A549 (cell line): ENCODE measurements at regions not wholly inside any gene's neighbourhood (a gene's known extent, or its start where the extent isn't known, plus 50 kb on each side); places are given as distances from the start of the nearest gene placed in this dataset.

Experiments
- EP300 ChIP-seq, 2 experiments: fragments of >200 bp; sonication (Bioruptor Twin); formaldehyde crosslinking; IDR thresholded peaks; 2 replicates in 1 of 2; 3 replicates in 1 of 2; pipeline ENCODE4 v1.6.1; 2016 to 2017
- POLR2A ChIP-seq: IDR thresholded peaks from 2 replicates; pipeline ENCODE4 v1.6.1; 2012; ENCODE audit warnings: mild to moderate bottlenecking, low read length
- RARB ChIP-seq: fragments of 250-450 bp; sonication (Bioruptor Pico); IDR thresholded peaks from 2 replicates; pipeline ENCODE4 v1.8.0; 2021; ENCODE audit warnings: mild to moderate bottlenecking, moderate library complexity
- RFX5 ChIP-seq: fragments of 450-650 bp; IDR thresholded peaks from 2 replicates; pipeline ENCODE4 v1.7.1; 2014; ENCODE audit warnings: antibody characterized with exemption, mild to moderate bottlenecking, moderate library complexity
- TF ChIP-seq, protein P1 (sequence below): fragments of >200 bp; sonication (Bioruptor Twin); formaldehyde crosslinking; IDR thresholded peaks from 3 replicates; pipeline ENCODE4 v1.5.1; 2016
- TF ChIP-seq, protein P2 (sequence below): fragments of >200 bp; sonication (Bioruptor Twin); formaldehyde crosslinking; IDR thresholded peaks from 3 replicates; pipeline ENCODE4 v1.6.1; 2016
- TF ChIP-seq, protein P3 (sequence below): IDR thresholded peaks from 2 replicates; pipeline ENCODE4 v1.6.1; 2012

DNA sequence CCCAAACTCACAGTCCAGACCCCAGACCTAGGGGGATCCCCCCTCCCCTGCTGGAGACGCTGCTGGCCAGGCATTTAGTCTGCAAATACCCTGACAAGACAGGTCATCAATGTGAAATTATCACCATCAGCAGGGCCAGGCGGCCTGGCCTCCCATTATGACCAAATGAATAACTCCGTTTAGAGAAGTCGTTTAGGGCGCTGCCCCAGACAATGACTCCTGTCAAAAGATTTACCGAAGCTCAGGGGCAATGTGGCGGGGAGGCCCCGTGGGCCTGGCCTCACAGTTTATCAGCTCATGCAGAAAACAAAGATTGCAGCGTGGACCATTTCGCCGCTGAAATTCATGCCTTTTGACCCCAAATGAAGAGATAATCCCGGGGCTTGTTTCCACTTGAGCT, 76.5 kb downstream of the HMX1 start:
- TF ChIP-seq, protein P1, sequence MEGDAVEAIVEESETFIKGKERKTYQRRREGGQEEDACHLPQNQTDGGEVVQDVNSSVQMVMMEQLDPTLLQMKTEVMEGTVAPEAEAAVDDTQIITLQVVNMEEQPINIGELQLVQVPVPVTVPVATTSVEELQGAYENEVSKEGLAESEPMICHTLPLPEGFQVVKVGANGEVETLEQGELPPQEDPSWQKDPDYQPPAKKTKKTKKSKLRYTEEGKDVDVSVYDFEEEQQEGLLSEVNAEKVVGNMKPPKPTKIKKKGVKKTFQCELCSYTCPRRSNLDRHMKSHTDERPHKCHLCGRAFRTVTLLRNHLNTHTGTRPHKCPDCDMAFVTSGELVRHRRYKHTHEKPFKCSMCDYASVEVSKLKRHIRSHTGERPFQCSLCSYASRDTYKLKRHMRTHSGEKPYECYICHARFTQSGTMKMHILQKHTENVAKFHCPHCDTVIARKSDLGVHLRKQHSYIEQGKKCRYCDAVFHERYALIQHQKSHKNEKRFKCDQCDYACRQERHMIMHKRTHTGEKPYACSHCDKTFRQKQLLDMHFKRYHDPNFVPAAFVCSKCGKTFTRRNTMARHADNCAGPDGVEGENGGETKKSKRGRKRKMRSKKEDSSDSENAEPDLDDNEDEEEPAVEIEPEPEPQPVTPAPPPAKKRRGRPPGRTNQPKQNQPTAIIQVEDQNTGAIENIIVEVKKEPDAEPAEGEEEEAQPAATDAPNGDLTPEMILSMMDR = no peak
- TF ChIP-seq POLR2A (no peak), RARB (CRISPR knock-in tag) (no peak), EP300 (IDR thresholded peaks at IDR 0.05) (no peak), RFX5 (no peak)
- TF ChIP-seq, protein P2, sequence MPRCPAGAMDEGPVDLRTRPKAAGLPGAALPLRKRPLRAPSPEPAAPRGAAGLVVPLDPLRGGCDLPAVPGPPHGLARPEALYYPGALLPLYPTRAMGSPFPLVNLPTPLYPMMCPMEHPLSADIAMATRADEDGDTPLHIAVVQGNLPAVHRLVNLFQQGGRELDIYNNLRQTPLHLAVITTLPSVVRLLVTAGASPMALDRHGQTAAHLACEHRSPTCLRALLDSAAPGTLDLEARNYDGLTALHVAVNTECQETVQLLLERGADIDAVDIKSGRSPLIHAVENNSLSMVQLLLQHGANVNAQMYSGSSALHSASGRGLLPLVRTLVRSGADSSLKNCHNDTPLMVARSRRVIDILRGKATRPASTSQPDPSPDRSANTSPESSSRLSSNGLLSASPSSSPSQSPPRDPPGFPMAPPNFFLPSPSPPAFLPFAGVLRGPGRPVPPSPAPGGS = no peak
- TF ChIP-seq, protein P3, sequence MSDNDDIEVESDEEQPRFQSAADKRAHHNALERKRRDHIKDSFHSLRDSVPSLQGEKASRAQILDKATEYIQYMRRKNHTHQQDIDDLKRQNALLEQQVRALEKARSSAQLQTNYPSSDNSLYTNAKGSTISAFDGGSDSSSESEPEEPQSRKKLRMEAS = no peak
